Thyroid gland (tissue), 4 donors: ENCODE measurements at regions not wholly inside any gene's neighbourhood (a gene's known extent, or its start where the extent isn't known, plus 50 kb on each side); places are given as distances from the start of the nearest gene placed in this dataset.

Experiments used
- DNase-seq, 2 donors: peaks; one replicate each; pipeline ENCODE4 v3.0.0-alpha.2; 2019
- H3K27ac ChIP-seq, 3 donors: fragments of 200-600 bp; sonication (generic); 1 replicate in 2 of 3; 2 replicates in 1 of 3; pipeline ENCODE4 v1.5.1; 2016 to 2019; ENCODE audit warnings: mild to moderate bottlenecking in 1 of 3, moderate library complexity in 1 of 3
- H3K27me3 ChIP-seq: fragments of 200-600 bp; sonication (generic); one replicate; pipeline ENCODE4 v1.5.1; 2019
- H3K36me3 ChIP-seq, 2 donors: fragments of 200-600 bp; sonication (generic); one replicate each; pipeline ENCODE4 v1.5.1; 2016 to 2019
- H3K4me1 ChIP-seq, 2 donors: fragments of 200-600 bp; sonication (generic); one replicate each; pipeline ENCODE4 v1.5.1; 2017 to 2019
- H3K4me3 ChIP-seq, 3 donors: fragments of 200-600 bp; sonication (generic); replicated peaks in 1 of 3; 1 replicate in 2 of 3; 2 replicates in 1 of 3; pipeline ENCODE4 v1.5.1; 2016; ENCODE audit warnings: mild to moderate bottlenecking in 1 of 3
- H3K9me3 ChIP-seq: fragments of 200-600 bp; sonication (generic); one replicate; pipeline ENCODE4 v1.5.1; 2017
- POLR2A ChIP-seq, 2 donors: fragments of 450-650 bp; IDR thresholded peaks; one replicate each; pipeline ENCODE4 v1.6.1; 2017; ENCODE audit warnings: antibody characterized with exemption in 2 of 2, mild to moderate bottlenecking in 2 of 2, moderate library complexity in 1 of 2
- WGBS, 2 donors: methylation state at CpG; one replicate each; pipeline ENCODE4 v1.1.5; 2017; 5-methylcytosine and 5-hydroxymethylcytosine counted together
- intact Hi-C: fragments of 100-400 bp; cut with DNase I; formaldehyde crosslinking; loops from one replicate; pipeline ENCODE4 v1.15.1; 2023
- TF ChIP-seq, protein P1 (sequence below), 6 experiments: fragments of 200-600 bp in 3 of 6; fragments of 450-650 bp in 3 of 6; sonication (generic) in 3 of 6; IDR thresholded peaks; one replicate each; pipeline ENCODE4 v1.5.1; 2016 to 2019; ENCODE audit warnings: antibody characterized with exemption in 6 of 6, mild to moderate bottlenecking in 2 of 6, inconsistent platforms in 1 of 6, moderate library complexity in 1 of 6

GRCh38 chr5:104223885-104224773 lies 661.5 kb upstream of the NUDT12 start:
- intact Hi-C loops: no loop called here
- Histone ChIP-seq H3K27ac (no peak overlapping the region), H3K36me3 (no peaks in the 10 kb centered on the region), H3K4me1 (no peaks in the 10 kb centered on the region), H3K9me3 (no peaks in the 10 kb centered on the region), H3K4me3 (no peak overlapping the region), H3K27me3 (no peaks in the 10 kb centered on the region)
- TF ChIP-seq, protein P1, sequence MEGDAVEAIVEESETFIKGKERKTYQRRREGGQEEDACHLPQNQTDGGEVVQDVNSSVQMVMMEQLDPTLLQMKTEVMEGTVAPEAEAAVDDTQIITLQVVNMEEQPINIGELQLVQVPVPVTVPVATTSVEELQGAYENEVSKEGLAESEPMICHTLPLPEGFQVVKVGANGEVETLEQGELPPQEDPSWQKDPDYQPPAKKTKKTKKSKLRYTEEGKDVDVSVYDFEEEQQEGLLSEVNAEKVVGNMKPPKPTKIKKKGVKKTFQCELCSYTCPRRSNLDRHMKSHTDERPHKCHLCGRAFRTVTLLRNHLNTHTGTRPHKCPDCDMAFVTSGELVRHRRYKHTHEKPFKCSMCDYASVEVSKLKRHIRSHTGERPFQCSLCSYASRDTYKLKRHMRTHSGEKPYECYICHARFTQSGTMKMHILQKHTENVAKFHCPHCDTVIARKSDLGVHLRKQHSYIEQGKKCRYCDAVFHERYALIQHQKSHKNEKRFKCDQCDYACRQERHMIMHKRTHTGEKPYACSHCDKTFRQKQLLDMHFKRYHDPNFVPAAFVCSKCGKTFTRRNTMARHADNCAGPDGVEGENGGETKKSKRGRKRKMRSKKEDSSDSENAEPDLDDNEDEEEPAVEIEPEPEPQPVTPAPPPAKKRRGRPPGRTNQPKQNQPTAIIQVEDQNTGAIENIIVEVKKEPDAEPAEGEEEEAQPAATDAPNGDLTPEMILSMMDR (IDR thresholded peaks at IDR 0.05): no peak
- TF ChIP-seq POLR2A (IDR thresholded peaks at IDR 0.05): no peak
- 93 to 97% methylated on average over 7 to 15 of the region's 20 CpGs for WGBS, 2 donors
- no peak for DNase-seq

- Histone ChIP-seq H3K27ac (no peak overlapping the region), H3K4me3 (no peak overlapping the region), H3K36me3 (no peaks in the 10 kb centered on the region), H3K9me3 (no peaks in the 10 kb centered on the region), H3K27me3 (no peaks in the 10 kb centered on the region), H3K4me1 (no peaks in the 10 kb centered on the region)
- intact Hi-C loops: no loop called here
- no peak for TF ChIP-seq POLR2A (IDR thresholded peaks at IDR 0.05)
- TF ChIP-seq, protein P1 (IDR thresholded peaks at IDR 0.05): no peak
- DNase-seq: no peak
- WGBS, 2 donors: 76 to 85% methylated on average over 2 of the region's 2 CpGs
These were observed 655.6 kb upstream of the NUDT12 start for GRCh38 chr5:104218200-104218599.

DNA sequence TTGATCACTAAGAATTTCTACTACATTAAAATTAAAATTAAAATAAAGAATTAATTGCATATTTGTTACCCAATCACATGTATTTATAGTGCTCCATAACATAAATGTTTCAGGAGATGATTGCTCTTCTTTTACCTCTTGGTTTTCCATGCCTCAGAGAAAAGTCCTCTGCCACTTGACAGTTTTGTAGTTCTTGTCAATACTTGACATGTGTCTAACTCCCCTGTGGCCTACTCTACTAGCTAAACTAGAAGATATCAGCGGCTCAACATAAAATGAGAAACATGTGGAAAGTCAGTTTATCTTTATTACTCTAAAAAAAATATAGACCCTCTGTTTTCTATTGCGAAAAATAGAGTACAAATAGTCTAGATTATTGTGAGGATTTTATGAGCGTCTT lies 650.6 kb upstream of the NUDT12 start:
- no peaks in the 10 kb centered on the region for H3K9me3 ChIP-seq
- no peak overlapping the region for H3K27ac ChIP-seq
- intact Hi-C loops: no loop called here
- DNase-seq: no peak
- no peaks in the 10 kb centered on the region for H3K36me3 ChIP-seq
- no peak overlapping the region for H3K4me3 ChIP-seq
- no peaks in the 10 kb centered on the region for H3K4me1 ChIP-seq
- TF ChIP-seq POLR2A (IDR thresholded peaks at IDR 0.05): no peak
- TF ChIP-seq, protein P1 (IDR thresholded peaks at IDR 0.05): no peak
- 71 to 72% methylated on average over 3 of the region's 3 CpGs for WGBS, 2 donors
- H3K27me3 ChIP-seq: no peaks in the 10 kb centered on the region

DNA sequence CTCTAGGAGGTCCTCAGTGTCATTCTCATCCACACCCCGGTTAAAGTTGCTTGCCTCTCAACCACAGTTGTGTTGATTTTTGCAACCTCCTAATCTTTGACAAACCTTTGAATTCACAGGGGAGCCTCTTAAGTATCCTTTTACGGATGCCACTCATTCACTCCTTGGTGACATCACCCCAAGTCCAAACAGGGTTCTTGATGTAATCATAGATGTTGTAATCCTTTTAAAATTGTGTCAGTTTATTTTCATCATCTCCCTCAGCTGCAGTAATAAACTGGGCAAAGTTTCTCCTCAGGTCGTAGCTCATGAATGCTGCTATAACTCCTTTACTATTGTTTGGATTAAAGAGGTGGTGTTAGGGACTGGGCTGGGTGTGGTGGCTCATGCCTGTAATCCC lies 637.2 kb upstream of the NUDT12 start:
- Histone ChIP-seq H3K27me3 (no peaks in the 10 kb centered on the region), H3K36me3 (no peaks in the 10 kb centered on the region), H3K9me3 (no peaks in the 10 kb centered on the region), H3K4me3 (no peak overlapping the region), H3K4me1 (no peaks in the 10 kb centered on the region), H3K27ac (no peak overlapping the region)
- intact Hi-C loops: no loop called here
- no peak for DNase-seq
- TF ChIP-seq, protein P1 (IDR thresholded peaks at IDR 0.05): no peak
- no peak for TF ChIP-seq POLR2A (IDR thresholded peaks at IDR 0.05)
- WGBS, 2 donors: 49 to 61% methylated on average over 3 of the region's 3 CpGs

- Histone ChIP-seq H3K27me3 (no peaks in the 10 kb centered on the region), H3K36me3 (no peaks in the 10 kb centered on the region), H3K4me1 (no peaks in the 10 kb centered on the region), H3K9me3 (no peaks in the 10 kb centered on the region), H3K27ac (no peak overlapping the region), H3K4me3 (no peak overlapping the region)
- DNase-seq: no peak
- 98% methylated on average over 1 of the region's 1 CpG for WGBS, 2 donors
- intact Hi-C loops: no loop called here
- TF ChIP-seq, protein P1 (IDR thresholded peaks at IDR 0.05): no peak
- TF ChIP-seq POLR2A (IDR thresholded peaks at IDR 0.05): no peak
These were observed 635.6 kb upstream of the NUDT12 start for GRCh38 chr5:104198156-104198555.
